ENCODE measurements at regions not wholly inside any gene's neighbourhood (a gene's known extent, or its start where the extent isn't known, plus 50 kb on each side); places are given as distances from the start of the nearest gene placed in this dataset.
A peak's percentile ranks its signal among the peaks of the same experiment; 100 is the strongest.

GRCh38 chr5:125376059-125376641 lies 629.7 kb upstream of the ZNF608 start:
- DNase-seq (ENCODE audit: low spot score), result no peak

- no peak for DNase-seq (ENCODE audit: low spot score)
These were observed 630.7 kb upstream of the ZNF608 start for GRCh38 chr5:125377141-125377540.

GRCh38 chr5:125381290-125381689 lies 634.9 kb upstream of the ZNF608 start:
- DNase-seq (ENCODE audit: low spot score), result no peak

GRCh38 chr5:125384071-125384470 lies 637.6 kb upstream of the ZNF608 start:
- no peak for DNase-seq (ENCODE audit: low spot score)

- no peak for DNase-seq (ENCODE audit: low spot score)
These were observed 643.9 kb upstream of the ZNF608 start for GRCh38 chr5:125390326-125390725.

GRCh38 chr5:125393221-125393815 lies 646.9 kb upstream of the ZNF608 start:
- DNase-seq (ENCODE audit: low spot score), result no peak

GRCh38 chr5:125394661-125395280 lies 648.3 kb upstream of the ZNF608 start:
- no peak for DNase-seq (ENCODE audit: low spot score)

- no peak for DNase-seq (ENCODE audit: low spot score)
These were observed 650.0 kb upstream of the ZNF608 start for GRCh38 chr5:125396462-125396861.

- no peak for DNase-seq (ENCODE audit: low spot score)
These were observed 652.0 kb upstream of the ZNF608 start for GRCh38 chr5:125398466-125398865.

GRCh38 chr5:125399885-125400284 lies 653.4 kb upstream of the ZNF608 start:
- no peak for DNase-seq (ENCODE audit: low spot score)

- no peak for DNase-seq (ENCODE audit: low spot score)
These were observed 655.5 kb upstream of the ZNF608 start for GRCh38 chr5:125401724-125402622.

GRCh38 chr5:125402787-125403186 lies 656.3 kb upstream of the ZNF608 start:
- no peak for DNase-seq (ENCODE audit: low spot score)

GRCh38 chr5:125404056-125404455 lies 657.6 kb upstream of the ZNF608 start:
- DNase-seq (ENCODE audit: low spot score), result no peak

GRCh38 chr5:125408448-125409233 lies 662.2 kb upstream of the ZNF608 start:
- DNase-seq (ENCODE audit: low spot score), result no peak

- no peak for DNase-seq (ENCODE audit: low spot score)
These were observed 662.9 kb upstream of the ZNF608 start for GRCh38 chr5:125409234-125409860.

- DNase-seq (ENCODE audit: low spot score), result no peak
These were observed 663.6 kb upstream of the ZNF608 start for GRCh38 chr5:125409861-125410536.

GRCh38 chr5:125410537-125411070 lies 664.2 kb upstream of the ZNF608 start:
- DNase-seq (ENCODE audit: low spot score), result no peak

- peak; percentile 15 for DNase-seq (ENCODE audit: low spot score)
These were observed 664.8 kb upstream of the ZNF608 start for GRCh38 chr5:125411071-125411743.

- DNase-seq (ENCODE audit: low spot score), result peak; percentile 11
These were observed 665.5 kb upstream of the ZNF608 start for GRCh38 chr5:125411744-125412560.
